ENCODE measurements at regions not wholly inside any gene's neighbourhood (a gene's known extent, or its start where the extent isn't known, plus 50 kb on each side); places are given as distances from the start of the nearest gene placed in this dataset.
"Not testable (repeated sequence)": the region's sequence is repeated elsewhere in the genome, so short reads cannot be mapped to it uniquely, and the experiment has no call there.

DNA sequence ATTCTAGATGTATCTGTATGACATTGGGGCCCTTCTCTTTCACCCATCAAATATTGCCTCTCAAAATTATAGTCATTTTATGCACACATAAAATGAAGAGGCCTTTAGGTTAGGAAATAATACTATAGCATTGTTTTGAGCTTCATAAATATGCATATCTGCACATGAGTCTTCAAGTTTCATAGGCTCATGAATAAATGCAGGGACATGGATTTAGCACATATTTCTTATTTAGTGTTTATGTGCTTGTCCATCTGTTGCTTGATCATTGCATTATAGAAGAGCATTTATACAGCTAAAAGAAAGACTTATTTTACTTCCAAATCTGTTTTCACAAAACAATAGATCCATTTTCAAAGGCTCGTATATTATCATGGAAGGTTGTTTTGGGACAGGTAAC lies 455.8 kb downstream of the EPM2A start:
- no peak overlapping the region for H3K9ac ChIP-seq (ENCODE audit: low read depth in 1 of 2, low read length in 2 of 2)
- peaks cover 0 to 9% (median 7%) of the 10 kb centered on the region in 4 donors for H3K4me1 ChIP-seq (ENCODE audit: control insufficient read depth in 4 of 4, insufficient read depth in 4 of 4, low read length in 3 of 4)
- no peaks in the 10 kb centered on the region for H3K27me3 ChIP-seq (ENCODE audit: control insufficient read depth in 4 of 4, insufficient read depth in 4 of 4, low read length in 3 of 4)
- H3K36me3 ChIP-seq (ENCODE audit: control insufficient read depth in 4 of 4, insufficient read depth in 3 of 4, low read depth in 1 of 4, low read length in 3 of 4), result no peaks in the 10 kb centered on the region
- TF ChIP-seq JUND (IDR thresholded peaks at IDR 0.05), result no peak
- no peak for TF ChIP-seq HNF4A (conservative IDR thresholded peaks at IDR 0.05)
- no peak for TF ChIP-seq ZBTB33 (IDR thresholded peaks at IDR 0.05)
- TF ChIP-seq TAF1 (conservative IDR thresholded peaks at IDR 0.05), result no peak
- no peak for TF ChIP-seq RXRA (IDR thresholded peaks at IDR 0.05)
- no peak for TF ChIP-seq HNF4G (IDR thresholded peaks at IDR 0.05)
- no peak for TF ChIP-seq FOXA1 (IDR thresholded peaks at IDR 0.05)
- TF ChIP-seq CTCF (IDR thresholded peaks at IDR 0.05; ENCODE audit: low read depth, low read length, missing input control), result no peak
- TF ChIP-seq EGR1 (IDR thresholded peaks at IDR 0.05; ENCODE audit: low read depth in 2 of 2), result no peak
- no peak for TF ChIP-seq SP1 (IDR thresholded peaks at IDR 0.05)
- TF ChIP-seq RAD21 (IDR thresholded peaks at IDR 0.05), result no peak
- no peak for TF ChIP-seq FOXA2 (IDR thresholded peaks at IDR 0.05)
- no peak for TF ChIP-seq ATF3 (IDR thresholded peaks at IDR 0.05)
- TF ChIP-seq REST (IDR thresholded peaks at IDR 0.05), result no peak
- no peak for TF ChIP-seq NR2F2 (IDR thresholded peaks at IDR 0.05)
- no peak for TF ChIP-seq MAX (IDR thresholded peaks at IDR 0.05)
- WGBS, result 91% methylated on average over 1 of the region's 1 CpG
- no peak overlapping the region for H3K27ac ChIP-seq (ENCODE audit: low read depth in 1 of 2, low read length in 2 of 2)
- H3K4me3 ChIP-seq (ENCODE audit: low read depth in 1 of 3, low read length in 3 of 3), result no peak overlapping the region
- no peaks in the 10 kb centered on the region for H3K9me3 ChIP-seq (ENCODE audit: control insufficient read depth in 4 of 4, low read length in 3 of 4)
- DNase-seq (ENCODE audit: low spot score), result no peak

DNA sequence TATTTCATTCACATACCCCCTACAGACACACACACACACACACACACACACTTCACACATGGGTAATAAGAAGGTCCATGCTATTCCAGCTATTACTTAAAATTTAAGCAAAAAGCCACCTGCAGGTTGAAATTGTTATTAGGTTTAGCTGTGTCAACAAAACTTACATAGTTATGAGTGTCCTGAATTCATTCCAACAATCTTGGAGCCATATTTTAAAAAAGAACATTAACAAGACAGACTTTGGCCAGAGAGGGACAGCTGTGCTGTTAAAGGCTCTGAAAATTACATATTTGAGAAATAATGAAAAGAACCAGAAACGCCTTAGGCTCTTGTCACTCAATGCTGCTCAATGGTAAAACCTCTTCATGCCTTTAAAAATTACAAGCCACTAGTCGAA lies 455.3 kb downstream of the EPM2A start:
- WGBS, result 88% methylated on average over 2 of the region's 2 CpGs
- no peak overlapping the region for H3K27ac ChIP-seq (ENCODE audit: low read depth in 1 of 2, low read length in 2 of 2)
- TF ChIP-seq RAD21 (IDR thresholded peaks at IDR 0.05), result no peak
- TF ChIP-seq HNF4G (IDR thresholded peaks at IDR 0.05), result no peak
- no peak for TF ChIP-seq MAX (IDR thresholded peaks at IDR 0.05)
- no peak for TF ChIP-seq YY1 (IDR thresholded peaks at IDR 0.05)
- no peak for TF ChIP-seq TAF1 (conservative IDR thresholded peaks at IDR 0.05)
- no peak for TF ChIP-seq ATF3 (IDR thresholded peaks at IDR 0.05)
- no peak for TF ChIP-seq NR2F2 (IDR thresholded peaks at IDR 0.05)
- H3K9me3 ChIP-seq (ENCODE audit: control insufficient read depth in 4 of 4, low read length in 3 of 4), result no peaks in the 10 kb centered on the region
- peaks cover 0 to 5% (median 3%) of the 10 kb centered on the region in 4 donors for H3K4me1 ChIP-seq (ENCODE audit: control insufficient read depth in 4 of 4, insufficient read depth in 4 of 4, low read length in 3 of 4)
- H3K36me3 ChIP-seq (ENCODE audit: control insufficient read depth in 4 of 4, insufficient read depth in 3 of 4, low read depth in 1 of 4, low read length in 3 of 4), result no peaks in the 10 kb centered on the region
- no peak overlapping the region for H3K9ac ChIP-seq (ENCODE audit: low read depth in 1 of 2, low read length in 2 of 2)
- H3K27me3 ChIP-seq (ENCODE audit: control insufficient read depth in 4 of 4, insufficient read depth in 4 of 4, low read length in 3 of 4), result no peaks in the 10 kb centered on the region
- no peak for DNase-seq (ENCODE audit: low spot score)
- no peak overlapping the region for H3K4me3 ChIP-seq (ENCODE audit: low read depth in 1 of 3, low read length in 3 of 3)

DNA sequence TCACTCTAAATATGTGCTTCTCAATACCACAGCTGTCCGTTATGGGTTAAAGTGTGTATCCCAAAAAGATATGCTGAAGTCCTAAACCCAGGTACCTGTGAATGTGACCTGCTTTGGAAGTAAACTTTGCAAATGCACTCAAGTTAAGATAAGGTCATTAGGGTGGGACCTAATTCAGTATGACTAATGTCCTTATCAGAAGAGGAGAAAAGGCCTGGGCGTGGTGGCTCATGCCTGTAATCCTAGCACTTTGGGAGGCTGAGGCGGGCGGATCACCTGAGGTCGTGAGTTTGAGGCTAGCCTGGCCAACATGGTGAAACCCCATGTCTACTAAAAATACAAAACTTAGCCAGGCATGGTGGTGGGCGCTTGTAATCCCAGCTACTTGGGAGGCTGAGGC lies 452.1 kb downstream of the EPM2A start:
- DNase-seq (ENCODE audit: low spot score); H3K9me3 ChIP-seq (ENCODE audit: control insufficient read depth in 4 of 4, low read length in 3 of 4); H3K36me3 ChIP-seq (ENCODE audit: control insufficient read depth in 4 of 4, insufficient read depth in 3 of 4, low read depth in 1 of 4, low read length in 3 of 4); H3K27ac ChIP-seq (ENCODE audit: low read depth in 1 of 2, low read length in 2 of 2); H3K9ac ChIP-seq (ENCODE audit: low read depth in 1 of 2, low read length in 2 of 2); H3K4me1 ChIP-seq (ENCODE audit: control insufficient read depth in 4 of 4, insufficient read depth in 4 of 4, low read length in 3 of 4); H3K4me3 ChIP-seq (ENCODE audit: low read depth in 1 of 3, low read length in 3 of 3); H3K27me3 ChIP-seq (ENCODE audit: control insufficient read depth in 4 of 4, insufficient read depth in 4 of 4, low read length in 3 of 4): not testable (repeated sequence)
- 93% methylated on average over 6 of the region's 6 CpGs for WGBS

All from liver (tissue), 8 donors.